Testis (tissue), 2 donors: ENCODE measurements at regions not wholly inside any gene's neighbourhood (a gene's known extent, or its start where the extent isn't known, plus 50 kb on each side); places are given as distances from the start of the nearest gene placed in this dataset.

Source experiments
- DNase-seq: peaks from one replicate; pipeline ENCODE4 v3.0.0-alpha.2; 2019
- H3K27ac ChIP-seq, 2 donors: fragments of 200-600 bp; sonication (generic); one replicate each; pipeline ENCODE4 v1.5.1; 2019
- H3K27me3 ChIP-seq: fragments of 200-600 bp; sonication (generic); one replicate; pipeline ENCODE4 v1.5.1; 2019
- H3K36me3 ChIP-seq: fragments of 200-600 bp; sonication (generic); one replicate; pipeline ENCODE4 v1.5.1; 2017; ENCODE audit warnings: low read depth; ENCODE audit errors: missing control alignments
- H3K4me1 ChIP-seq: fragments of 200-600 bp; sonication (generic); one replicate; pipeline ENCODE4 v1.5.1; 2019
- H3K4me3 ChIP-seq, 2 donors: fragments of 200-600 bp; sonication (generic); one replicate each; pipeline ENCODE4 v1.5.1; 2017 to 2019
- H3K9me3 ChIP-seq: fragments of 200-600 bp; sonication (generic); one replicate; pipeline ENCODE4 v1.5.1; 2017
- CTCF ChIP-seq, 3 experiments: fragments of 450-650 bp in 2 of 3; fragments of 200-600 bp in 1 of 3; sonication (generic) in 1 of 3; IDR thresholded peaks; one replicate each; pipeline ENCODE4 v1.5.1; 2016 to 2019; ENCODE audit warnings: antibody characterized with exemption in 3 of 3, mild to moderate bottlenecking in 2 of 3, moderate library complexity in 1 of 3
- POLR2A ChIP-seq: fragments of 450-650 bp; IDR thresholded peaks from one replicate; pipeline ENCODE4 v1.6.1; 2017; ENCODE audit warnings: antibody characterized with exemption, mild to moderate bottlenecking, moderate library complexity
- WGBS, 2 donors: methylation state at CpG; one replicate each; pipeline ENCODE4 v1.1.5; 2018; 5-methylcytosine and 5-hydroxymethylcytosine counted together
- intact Hi-C: fragments of 100-400 bp; cut with DNase I; formaldehyde crosslinking; loops from one replicate; pipeline ENCODE4 v1.15.1; 2023; ENCODE audit warnings: low total_unique reads

- 85 to 86% methylated on average over 2 of the region's 2 CpGs for WGBS, 2 donors
- TF ChIP-seq POLR2A (no peak), CTCF (IDR thresholded peaks at IDR 0.05) (no peak)
- Histone ChIP-seq H3K27ac (no peak overlapping the region), H3K9me3 (no peaks in the 10 kb centered on the region), H3K27me3 (no peaks in the 10 kb centered on the region), H3K4me3 (no peak overlapping the region), H3K4me1 (no peaks in the 10 kb centered on the region), H3K36me3 (no peaks in the 10 kb centered on the region)
- intact Hi-C loops: no loop called here
- no peak for DNase-seq
These were observed 214.6 kb upstream of the SALL1 start for GRCh38 chr16:51365715-51366114.

GRCh38 chr16:51359141-51359955 is 208.3 kb upstream of the SALL1 start:
- H3K4me3 ChIP-seq: no peak overlapping the region
- WGBS, 2 donors: 51 to 52% methylated on average over 12 to 17 of the region's 17 CpGs
- intact Hi-C loops: no loop called here
- H3K4me1 ChIP-seq: no peaks in the 10 kb centered on the region
- H3K36me3 ChIP-seq: no peaks in the 10 kb centered on the region
- no peak for TF ChIP-seq CTCF (IDR thresholded peaks at IDR 0.05)
- no peak for TF ChIP-seq POLR2A
- no peak overlapping the region for H3K27ac ChIP-seq
- H3K27me3 ChIP-seq: no peaks in the 10 kb centered on the region
- no peak for DNase-seq
- no peaks in the 10 kb centered on the region for H3K9me3 ChIP-seq

GRCh38 chr16:51357839-51358238 is 206.8 kb upstream of the SALL1 start:
- Histone ChIP-seq H3K27me3 (no peaks in the 10 kb centered on the region), H3K4me3 (no peak overlapping the region), H3K27ac (no peak overlapping the region), H3K9me3 (no peaks in the 10 kb centered on the region), H3K36me3 (no peaks in the 10 kb centered on the region), H3K4me1 (no peaks in the 10 kb centered on the region)
- no peak for DNase-seq
- intact Hi-C loops: no loop called here
- TF ChIP-seq CTCF (IDR thresholded peaks at IDR 0.05) (no peak), POLR2A (no peak)

GRCh38 chr16:51355875-51356274 is 204.8 kb upstream of the SALL1 start:
- intact Hi-C loops: no loop called here
- H3K9me3 ChIP-seq: no peaks in the 10 kb centered on the region
- DNase-seq: no peak
- H3K4me3 ChIP-seq: no peak overlapping the region
- H3K4me1 ChIP-seq: no peaks in the 10 kb centered on the region
- no peak overlapping the region for H3K27ac ChIP-seq
- TF ChIP-seq POLR2A (no peak), CTCF (IDR thresholded peaks at IDR 0.05) (no peak)
- 76 to 82% methylated on average over 6 of the region's 6 CpGs for WGBS, 2 donors
- no peaks in the 10 kb centered on the region for H3K36me3 ChIP-seq
- no peaks in the 10 kb centered on the region for H3K27me3 ChIP-seq

- TF ChIP-seq POLR2A (no peak), CTCF (IDR thresholded peaks at IDR 0.05) (no peak)
- H3K27ac ChIP-seq: no peak overlapping the region
- no peaks in the 10 kb centered on the region for H3K4me1 ChIP-seq
- WGBS, 2 donors: 70 to 76% methylated on average over 6 of the region's 6 CpGs
- H3K4me3 ChIP-seq: no peak overlapping the region
- intact Hi-C loops: no loop called here
- no peaks in the 10 kb centered on the region for H3K9me3 ChIP-seq
- no peaks in the 10 kb centered on the region for H3K36me3 ChIP-seq
- no peak for DNase-seq
- H3K27me3 ChIP-seq: no peaks in the 10 kb centered on the region
These were observed 204.1 kb upstream of the SALL1 start for GRCh38 chr16:51355195-51355594.
